Mammary epithelial cell (primary cell): ENCODE measurements at regions not wholly inside any gene's neighbourhood (a gene's known extent, or its start where the extent isn't known, plus 50 kb on each side); places are given as distances from the start of the nearest gene placed in this dataset.

Experiments
- EZH2 ChIP-seq: IDR thresholded peaks from 2 replicates; pipeline ENCODE4 v1.6.1; 2012; ENCODE audit warnings: low read length, inconsistent platforms, borderline replicate concordance
- TF ChIP-seq, protein P1 (sequence below), 2 donors: IDR thresholded peaks in 1 of 2; conservative IDR thresholded peaks in 1 of 2; 2 replicates each; pipeline ENCODE4 v1.5.1; 2011 to 2012; ENCODE audit warnings: inconsistent platforms in 2 of 2, low read length in 2 of 2, mild to moderate bottlenecking in 2 of 2, control low read depth in 1 of 2, low read depth in 1 of 2; ENCODE audit not compliant: insufficient read depth in 1 of 2; ENCODE audit errors: extremely low read depth in 1 of 2

DNA sequence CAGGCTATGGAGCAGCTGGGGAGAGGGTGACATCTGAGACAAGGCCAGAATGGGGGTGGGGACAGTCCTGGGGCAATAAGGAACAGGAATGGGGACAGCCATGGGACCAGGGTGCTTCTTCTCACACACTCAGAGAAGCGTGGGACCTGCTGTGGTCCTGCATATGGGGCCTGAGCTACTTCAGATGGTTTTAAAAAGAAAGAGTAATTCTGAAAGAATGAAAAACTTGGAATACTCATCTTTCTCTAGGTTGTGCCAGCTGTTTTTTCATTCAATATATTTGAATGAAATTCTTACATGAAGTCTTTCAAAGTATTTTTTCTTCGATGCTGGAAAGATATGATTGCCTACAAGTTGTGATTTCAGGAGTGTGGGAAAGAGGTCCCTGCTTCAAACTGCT, 227.5 kb upstream of the APCDD1 start:
- TF ChIP-seq, protein P1, sequence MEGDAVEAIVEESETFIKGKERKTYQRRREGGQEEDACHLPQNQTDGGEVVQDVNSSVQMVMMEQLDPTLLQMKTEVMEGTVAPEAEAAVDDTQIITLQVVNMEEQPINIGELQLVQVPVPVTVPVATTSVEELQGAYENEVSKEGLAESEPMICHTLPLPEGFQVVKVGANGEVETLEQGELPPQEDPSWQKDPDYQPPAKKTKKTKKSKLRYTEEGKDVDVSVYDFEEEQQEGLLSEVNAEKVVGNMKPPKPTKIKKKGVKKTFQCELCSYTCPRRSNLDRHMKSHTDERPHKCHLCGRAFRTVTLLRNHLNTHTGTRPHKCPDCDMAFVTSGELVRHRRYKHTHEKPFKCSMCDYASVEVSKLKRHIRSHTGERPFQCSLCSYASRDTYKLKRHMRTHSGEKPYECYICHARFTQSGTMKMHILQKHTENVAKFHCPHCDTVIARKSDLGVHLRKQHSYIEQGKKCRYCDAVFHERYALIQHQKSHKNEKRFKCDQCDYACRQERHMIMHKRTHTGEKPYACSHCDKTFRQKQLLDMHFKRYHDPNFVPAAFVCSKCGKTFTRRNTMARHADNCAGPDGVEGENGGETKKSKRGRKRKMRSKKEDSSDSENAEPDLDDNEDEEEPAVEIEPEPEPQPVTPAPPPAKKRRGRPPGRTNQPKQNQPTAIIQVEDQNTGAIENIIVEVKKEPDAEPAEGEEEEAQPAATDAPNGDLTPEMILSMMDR (conservative IDR thresholded peaks at IDR 0.05 in 1 of 2, IDR thresholded peaks at IDR 0.05 in 1 of 2; ENCODE audit: extremely low read depth in 1 of 2, insufficient read depth in 1 of 2, low read depth in 1 of 2, low read length in 2 of 2): no peak
- no peak for TF ChIP-seq EZH2
